GM11168 (cell line): ENCODE measurements at regions not wholly inside any gene's neighbourhood (a gene's known extent, or its start where the extent isn't known, plus 50 kb on each side); places are given as distances from the start of the nearest gene placed in this dataset.

Source experiments
- in situ Hi-C: fragments of 300-500 bp; cut with MboI; formaldehyde crosslinking; loops from one replicate; pipeline ENCODE4 v1.12.0; 2022; ENCODE audit warnings: low sequenced_read_pairs; ENCODE audit not compliant: unreplicated experiment

- in situ Hi-C loops, result no loop called here
These were observed 255.6 kb downstream of the PREX1 start for GRCh38 chr20:48571949-48572847.

- in situ Hi-C loops, result no loop called here
These were observed 258.1 kb downstream of the PREX1 start for GRCh38 chr20:48569679-48570078.

DNA sequence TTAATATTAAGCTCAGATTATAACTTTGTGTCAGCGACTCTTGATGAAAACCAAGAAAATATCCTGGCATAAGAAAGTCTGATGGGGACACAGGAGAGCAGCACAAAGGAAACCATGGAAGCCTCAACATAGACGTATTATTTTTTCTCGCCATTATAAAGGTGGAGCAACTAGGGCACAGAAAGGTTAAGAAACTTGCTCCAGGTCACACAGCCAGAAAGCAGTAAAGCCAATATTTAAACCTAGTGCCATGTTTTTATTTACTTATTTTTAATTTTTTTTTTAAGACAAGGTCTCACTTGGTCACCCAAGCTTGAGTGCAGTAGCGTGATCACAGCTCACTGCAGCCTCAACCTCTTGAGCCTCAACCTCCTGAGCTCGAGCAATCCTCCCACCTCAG is 259.3 kb downstream of the PREX1 start:
- in situ Hi-C loops, result no loop called here

DNA sequence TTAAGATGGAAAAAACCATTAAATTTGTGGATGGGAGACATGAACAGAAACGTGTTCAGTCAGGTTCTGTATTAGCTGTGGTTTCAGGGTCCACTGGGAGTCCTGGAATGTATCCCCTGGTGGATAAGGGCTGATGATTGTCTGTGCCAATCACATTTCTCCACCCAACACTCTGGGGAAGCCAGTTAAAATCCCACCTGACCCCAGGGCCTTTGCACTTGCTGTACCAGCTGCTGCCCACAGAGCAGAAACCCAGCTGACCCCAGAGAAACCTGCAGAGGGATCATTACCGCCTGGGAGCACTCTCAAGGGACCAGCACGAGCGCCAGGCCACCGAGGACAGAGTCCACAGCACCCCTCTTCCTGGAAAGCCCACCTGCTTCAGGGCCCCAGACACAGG is 260.7 kb downstream of the PREX1 start:
- in situ Hi-C loops, result no loop called here

DNA sequence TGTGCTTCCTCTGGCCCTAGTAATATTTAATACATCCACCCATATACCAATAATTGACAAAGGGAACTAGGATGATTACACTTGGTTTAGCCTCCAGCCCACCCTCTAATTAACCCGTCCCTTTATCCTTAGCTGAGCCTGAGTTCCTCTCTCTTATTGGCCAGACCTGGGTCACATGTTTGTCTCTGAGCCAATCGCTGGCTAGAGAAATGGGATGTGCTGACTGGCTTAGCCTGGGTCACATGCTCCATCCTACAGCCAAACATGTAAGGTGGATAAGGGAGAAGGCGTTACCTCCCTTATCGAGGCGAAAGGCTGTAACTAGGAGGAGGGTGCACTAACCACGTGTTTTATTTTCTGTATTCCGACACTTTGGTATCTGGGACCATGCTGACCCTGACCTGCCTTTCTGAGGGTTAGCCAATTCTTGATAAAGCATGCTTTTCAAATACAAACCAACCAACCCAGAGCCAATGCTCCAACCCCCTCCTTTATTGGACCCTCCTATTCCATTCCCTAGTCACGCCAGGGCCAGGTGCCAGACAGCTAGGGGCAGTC is 262.7 kb downstream of the PREX1 start:
- in situ Hi-C loops, result no loop called here

DNA sequence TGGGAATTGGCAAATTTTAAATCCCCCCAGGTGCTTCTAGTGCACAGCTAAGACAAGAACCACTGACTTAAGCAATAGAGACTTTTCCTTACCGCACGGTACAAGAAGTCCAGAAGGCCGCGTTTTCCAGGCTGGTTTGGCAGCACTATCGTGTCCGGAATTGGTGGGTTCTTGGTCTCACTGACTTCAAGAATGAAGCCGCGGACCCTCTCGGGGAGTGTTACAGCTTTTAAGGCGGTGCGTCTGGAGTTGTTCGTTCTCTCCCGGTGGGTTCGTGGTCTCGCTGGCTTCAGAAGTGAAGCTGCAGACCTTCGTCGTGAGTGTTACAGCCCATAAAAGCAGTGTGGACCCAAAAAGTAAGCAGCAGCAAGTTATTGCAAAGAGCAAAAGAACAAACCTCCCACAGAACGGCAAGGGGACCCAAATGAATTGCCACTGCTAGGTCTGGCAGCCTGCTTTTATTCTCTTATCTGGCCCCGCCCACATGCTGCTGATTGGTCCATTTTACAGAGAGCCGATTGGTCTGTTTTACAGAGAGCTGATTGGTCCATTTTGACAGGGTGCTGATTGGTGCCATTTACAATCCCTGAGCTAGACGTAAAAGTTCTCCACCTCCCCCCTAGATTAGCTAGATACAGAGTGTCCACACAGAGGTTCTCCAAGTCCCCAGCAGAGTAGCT is 264.5 kb downstream of the PREX1 start:
- in situ Hi-C loops, result no loop called here

DNA sequence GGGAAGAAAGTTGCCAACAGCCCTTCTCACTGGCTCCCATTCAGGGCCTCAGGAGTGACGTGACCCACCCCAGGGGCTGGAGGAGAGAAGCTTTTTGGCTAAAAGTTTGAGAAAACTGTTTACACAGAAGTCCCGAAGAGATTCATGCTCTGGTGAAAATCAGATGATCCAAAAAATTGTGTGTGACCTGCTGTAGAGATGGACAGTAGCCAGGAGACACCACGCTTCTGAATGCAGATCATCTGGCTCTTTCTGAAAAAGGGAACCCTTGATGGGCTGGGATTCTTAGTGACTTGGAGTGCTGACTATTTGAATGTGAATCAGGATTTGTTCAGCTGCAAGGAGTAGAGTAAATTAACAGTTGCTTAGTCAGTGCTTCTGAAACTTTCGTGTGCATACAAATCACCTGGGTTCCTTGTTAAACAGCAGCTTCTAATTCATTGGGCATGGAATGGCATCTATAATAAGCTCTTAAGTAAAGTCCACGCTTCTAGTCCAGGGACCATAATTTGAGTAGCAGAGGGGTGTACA is 265.1 kb downstream of the PREX1 start:
- in situ Hi-C loops, result no loop called here

DNA sequence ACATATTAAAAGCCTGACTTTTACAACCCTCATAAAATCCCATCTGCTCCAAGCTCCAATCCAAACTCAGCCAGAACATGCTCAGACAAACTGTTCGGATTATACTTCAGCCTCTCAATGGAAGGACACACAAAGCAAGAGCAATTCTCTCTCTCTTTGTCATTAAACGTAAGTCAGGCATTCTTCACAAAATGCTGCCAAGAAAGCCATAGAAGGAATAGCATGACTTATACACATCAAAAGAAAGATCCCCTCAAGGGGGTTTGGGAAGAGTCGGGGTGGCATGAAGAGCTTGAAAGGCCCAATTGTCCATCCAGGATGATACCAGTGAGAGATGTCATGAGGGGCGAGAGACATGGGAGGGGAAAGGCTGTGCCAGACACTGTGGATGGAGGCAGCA is 268.9 kb downstream of the PREX1 start:
- in situ Hi-C loops, result no loop called here

GRCh38 chr20:48557380-48557779 is 270.4 kb downstream of the PREX1 start:
- in situ Hi-C loops, result no loop called here

DNA sequence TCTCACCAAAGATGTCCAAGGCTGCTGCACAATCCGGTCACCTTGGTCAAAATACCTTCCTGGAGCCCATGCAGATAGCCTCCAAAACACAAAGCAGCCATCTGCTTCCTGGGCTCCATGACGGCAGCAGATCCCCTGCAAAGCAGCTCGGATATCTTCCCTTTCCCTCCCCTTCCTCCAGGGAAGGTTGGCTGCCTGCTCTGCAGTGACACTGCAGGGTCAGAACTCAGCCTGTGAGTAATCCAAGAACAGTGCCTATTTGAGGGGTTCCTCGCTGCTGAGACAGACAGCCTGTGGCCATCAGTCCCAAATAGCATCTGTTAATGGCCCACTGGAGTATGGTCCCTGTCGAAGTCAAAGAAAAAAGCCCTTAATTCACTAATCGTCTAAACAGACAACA is 270.8 kb downstream of the PREX1 start:
- in situ Hi-C loops, result no loop called here

- in situ Hi-C loops, result no loop called here
These were observed 275.2 kb downstream of the PREX1 start for GRCh38 chr20:48552550-48552949.

DNA sequence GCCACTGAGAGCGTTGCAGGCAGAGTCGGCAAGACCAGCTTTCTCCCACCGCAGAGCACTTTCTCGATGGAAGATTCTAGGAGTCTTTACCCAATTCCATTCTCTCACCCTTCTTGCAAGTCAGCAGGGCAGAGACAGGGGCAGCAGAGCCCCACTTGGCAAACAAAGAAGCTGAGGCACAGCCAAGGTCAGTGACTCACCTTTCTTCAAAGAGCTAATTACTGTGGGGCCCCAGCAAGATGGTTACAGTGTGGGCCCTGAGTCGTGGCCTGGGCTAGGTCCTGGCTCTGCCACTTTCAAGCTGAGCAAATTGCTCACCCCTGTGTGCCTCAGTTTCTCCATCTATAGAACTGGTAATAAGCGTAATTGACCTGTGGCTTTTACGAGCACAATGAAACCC is 277.0 kb downstream of the PREX1 start:
- in situ Hi-C loops, result no loop called here

DNA sequence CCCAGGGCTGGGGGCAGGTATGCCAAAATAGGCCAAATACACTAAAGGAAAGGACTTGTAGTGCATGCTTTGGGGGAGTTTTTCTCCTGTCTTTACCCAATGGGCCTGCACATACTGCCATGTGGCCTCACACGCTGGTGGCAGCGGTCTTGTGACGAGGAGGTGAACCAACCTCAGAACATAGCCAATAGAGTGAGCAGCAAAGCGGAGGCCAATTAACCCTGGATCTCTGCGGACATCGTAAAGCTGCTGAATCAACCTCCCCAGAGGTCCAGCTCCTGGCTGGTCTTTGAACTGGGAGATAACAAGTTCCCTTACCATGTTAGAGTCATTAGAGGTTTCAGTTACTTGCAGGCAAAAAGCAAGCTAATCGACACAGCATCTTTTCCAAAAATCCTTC is 280.1 kb downstream of the PREX1 start:
- in situ Hi-C loops, result no loop called here

DNA sequence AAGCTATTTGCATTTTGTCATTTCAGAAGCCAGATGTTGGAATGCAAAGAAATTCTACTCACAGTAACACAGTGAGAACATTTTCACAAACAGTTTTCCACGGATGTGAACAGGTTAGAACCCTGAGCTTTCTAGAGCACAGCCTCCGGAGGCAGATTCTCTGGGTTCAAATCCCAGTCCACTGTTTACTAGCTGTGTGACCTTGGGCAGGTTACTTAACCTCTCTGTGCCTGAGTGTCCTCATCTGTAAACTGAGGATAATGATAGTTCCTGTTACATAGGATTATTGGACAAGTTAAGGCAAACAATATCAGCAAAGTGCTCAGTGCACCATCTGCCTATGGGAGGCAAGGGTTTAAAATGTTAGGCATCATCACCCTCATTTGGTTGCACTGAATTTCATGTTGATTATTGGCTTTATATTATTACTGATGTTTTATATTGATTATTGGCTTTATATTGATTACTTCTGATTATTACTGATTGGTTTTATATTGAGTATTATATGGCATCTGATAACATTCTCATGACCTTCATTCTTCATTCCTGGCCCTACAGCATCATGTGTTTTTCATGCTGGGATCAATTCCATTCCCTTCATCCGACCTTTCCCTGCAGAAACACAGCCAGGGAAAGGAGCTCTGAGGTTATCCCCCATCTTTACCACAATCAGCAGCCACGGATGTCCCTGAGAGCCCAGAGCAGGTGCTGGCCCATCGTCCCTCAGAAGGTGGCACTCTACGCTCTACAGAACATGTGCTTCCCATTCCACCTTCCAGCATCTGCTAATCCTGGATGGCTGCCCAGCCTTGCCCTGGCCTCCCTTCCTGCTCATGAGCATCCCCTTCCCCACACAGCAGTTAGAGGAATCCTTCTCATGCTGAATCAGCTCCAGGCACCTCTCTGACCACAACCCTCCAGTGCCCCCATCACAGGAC is 283.1 kb downstream of the PREX1 start:
- in situ Hi-C loops, result no loop called here

DNA sequence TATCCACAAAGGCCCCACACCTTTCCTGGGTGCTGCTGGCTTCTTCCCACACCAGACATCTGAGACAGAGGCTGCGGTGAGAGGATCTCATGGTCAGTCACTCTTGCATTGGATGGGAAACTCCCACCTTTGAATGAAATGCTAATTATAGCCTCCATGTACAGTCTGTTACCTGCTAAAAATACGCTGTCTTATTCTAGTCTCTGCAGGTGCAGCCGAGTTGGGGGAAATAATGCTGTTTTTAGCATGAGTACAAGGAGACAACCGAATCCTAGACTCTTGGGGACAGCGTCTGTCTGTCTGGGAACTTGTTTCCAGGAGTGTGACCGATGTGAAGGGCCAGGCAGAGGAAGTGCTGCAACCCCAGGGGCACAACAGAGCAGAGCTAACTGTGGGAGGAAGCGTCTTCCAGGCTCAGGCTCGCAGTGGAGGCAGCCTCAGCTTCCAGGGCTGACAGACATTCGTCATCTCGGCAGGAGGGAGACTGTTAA is 286.2 kb downstream of the PREX1 start:
- in situ Hi-C loops, result no loop called here

DNA sequence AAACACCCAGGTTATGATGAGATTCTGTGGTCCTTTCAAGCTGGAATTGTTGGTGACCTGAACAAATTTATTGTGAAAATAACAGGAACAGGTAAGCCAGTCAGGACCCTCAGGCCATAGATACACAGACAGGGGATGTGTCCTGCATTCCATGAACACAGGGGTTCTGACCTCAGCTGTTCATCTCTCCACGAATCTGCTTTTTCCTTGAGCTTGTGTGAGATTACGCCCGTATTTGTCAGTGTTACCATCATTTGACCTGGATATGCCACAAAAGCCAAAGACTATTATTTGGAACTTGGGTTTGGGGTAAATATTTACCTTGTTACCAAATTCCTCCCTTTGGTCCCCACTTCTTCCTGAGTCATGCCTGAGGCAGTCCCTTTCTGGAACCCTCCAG is 288.9 kb downstream of the PREX1 start:
- in situ Hi-C loops, result no loop called here

DNA sequence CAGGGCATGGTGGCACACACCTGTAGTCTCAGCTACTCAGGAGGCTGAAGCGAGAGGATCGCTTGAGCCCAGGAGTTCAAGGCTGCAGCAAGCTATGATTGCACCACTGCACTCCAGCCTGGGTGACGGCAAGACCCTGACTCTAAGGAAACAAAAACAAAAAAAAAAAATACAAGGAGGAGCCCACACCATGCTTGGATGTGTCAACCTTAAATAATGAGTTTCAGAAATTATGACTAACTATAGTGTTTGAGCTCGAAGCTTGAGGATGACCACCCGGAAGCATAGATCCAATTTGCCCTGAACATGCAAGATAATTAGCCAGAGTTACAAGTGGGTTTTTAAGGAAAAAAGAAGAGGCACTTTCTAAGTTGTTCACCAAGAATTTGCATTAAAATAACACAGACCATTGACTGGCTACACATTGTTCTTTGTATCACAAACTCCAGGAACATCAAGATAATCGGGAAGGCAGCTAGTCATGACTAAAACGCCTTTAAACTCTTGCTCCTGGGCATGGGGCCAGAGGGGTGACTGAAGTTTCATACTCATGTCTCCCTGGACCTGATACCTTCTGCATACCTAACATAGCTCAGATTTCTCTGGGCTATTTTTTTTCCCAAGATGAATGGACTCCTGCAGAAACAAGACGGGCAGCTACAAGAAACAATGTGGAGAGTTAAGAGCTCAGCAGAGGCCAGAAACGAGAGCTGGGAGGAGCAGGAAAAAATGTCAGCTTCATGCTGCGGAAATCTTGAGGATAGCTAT is 289.6 kb downstream of the PREX1 start:
- in situ Hi-C loops, result no loop called here

DNA sequence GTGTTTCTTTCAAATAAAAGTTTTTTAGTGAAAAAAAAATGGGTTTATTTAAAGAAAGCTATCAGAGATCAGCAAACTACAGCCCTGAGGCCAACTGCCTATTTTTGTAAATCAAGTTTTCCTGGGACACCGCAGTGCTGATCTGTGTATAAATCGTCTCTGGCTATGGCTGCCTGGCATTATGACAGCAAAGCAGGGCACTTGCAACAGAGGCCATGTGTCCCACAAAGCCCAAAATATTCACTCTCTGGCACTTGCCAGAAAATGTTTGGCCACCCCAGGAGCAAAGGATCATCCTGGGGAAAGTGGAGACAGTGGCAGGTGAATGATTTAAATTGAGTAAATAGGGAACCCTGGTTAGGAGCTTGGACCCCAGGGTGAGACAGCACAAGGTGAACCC is 291.6 kb downstream of the PREX1 start:
- in situ Hi-C loops, result no loop called here

- in situ Hi-C loops, result no loop called here
These were observed 292.2 kb downstream of the PREX1 start for GRCh38 chr20:48535556-48535955.
